ENCODE measurements at regions not wholly inside any gene's neighbourhood (a gene's known extent, or its start where the extent isn't known, plus 50 kb on each side); places are given as distances from the start of the nearest gene placed in this dataset.

GRCh38 chrX:4484266-4484665, 770.8 kb upstream of the PRKX start:
- no peak for DNase-seq
- no peak overlapping the region for H3K27ac Mint-ChIP-seq
- H3K4me1 Mint-ChIP-seq (ENCODE audit: low read depth), result no peaks in the 10 kb centered on the region
- no peaks in the 10 kb centered on the region for H3K36me3 Mint-ChIP-seq (ENCODE audit: low read depth)
- H3K9me3 Mint-ChIP-seq, result peaks cover 11% of the 10 kb centered on the region; the same call in 1 of the 2 replicates
- no peaks in the 10 kb centered on the region for H3K27me3 Mint-ChIP-seq (ENCODE audit: insufficient read depth)
- TF ChIP-seq, protein P1, sequence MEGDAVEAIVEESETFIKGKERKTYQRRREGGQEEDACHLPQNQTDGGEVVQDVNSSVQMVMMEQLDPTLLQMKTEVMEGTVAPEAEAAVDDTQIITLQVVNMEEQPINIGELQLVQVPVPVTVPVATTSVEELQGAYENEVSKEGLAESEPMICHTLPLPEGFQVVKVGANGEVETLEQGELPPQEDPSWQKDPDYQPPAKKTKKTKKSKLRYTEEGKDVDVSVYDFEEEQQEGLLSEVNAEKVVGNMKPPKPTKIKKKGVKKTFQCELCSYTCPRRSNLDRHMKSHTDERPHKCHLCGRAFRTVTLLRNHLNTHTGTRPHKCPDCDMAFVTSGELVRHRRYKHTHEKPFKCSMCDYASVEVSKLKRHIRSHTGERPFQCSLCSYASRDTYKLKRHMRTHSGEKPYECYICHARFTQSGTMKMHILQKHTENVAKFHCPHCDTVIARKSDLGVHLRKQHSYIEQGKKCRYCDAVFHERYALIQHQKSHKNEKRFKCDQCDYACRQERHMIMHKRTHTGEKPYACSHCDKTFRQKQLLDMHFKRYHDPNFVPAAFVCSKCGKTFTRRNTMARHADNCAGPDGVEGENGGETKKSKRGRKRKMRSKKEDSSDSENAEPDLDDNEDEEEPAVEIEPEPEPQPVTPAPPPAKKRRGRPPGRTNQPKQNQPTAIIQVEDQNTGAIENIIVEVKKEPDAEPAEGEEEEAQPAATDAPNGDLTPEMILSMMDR (IDR thresholded peaks at IDR 0.05), result no peak
- no peak overlapping the region for H3K4me3 Mint-ChIP-seq

GRCh38 chrX:4451591-4451990, 738.1 kb upstream of the PRKX start:
- TF ChIP-seq, protein P1 (IDR thresholded peaks at IDR 0.05), result no peak
- Mint-ChIP-seq H3K36me3 (ENCODE audit: low read depth) (no peaks in the 10 kb centered on the region), H3K4me3 (no peak overlapping the region), H3K27ac (no peak overlapping the region), H3K9me3 (peaks cover 30% of the 10 kb centered on the region), H3K27me3 (ENCODE audit: insufficient read depth) (no peaks in the 10 kb centered on the region), H3K4me1 (ENCODE audit: low read depth) (no peaks in the 10 kb centered on the region)
- no peak for DNase-seq

DNA sequence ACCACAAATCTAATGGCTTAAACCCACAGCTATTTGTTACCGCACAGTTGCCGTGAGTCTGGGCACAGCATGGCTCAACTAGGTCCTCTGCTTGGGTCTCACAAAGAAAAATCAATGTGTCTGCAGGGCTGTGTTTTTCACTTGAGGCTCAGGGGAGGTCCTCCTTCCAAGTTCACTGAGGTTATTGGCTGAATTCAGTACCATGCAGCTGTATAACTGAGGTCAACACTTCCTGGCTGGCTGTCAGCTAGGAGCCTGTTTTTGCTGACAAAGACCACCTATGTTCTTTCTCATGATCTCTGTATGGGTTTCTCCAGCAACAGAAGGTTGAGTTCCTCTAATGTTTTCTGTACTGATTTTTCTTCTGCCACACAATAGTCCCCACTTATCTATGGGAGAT, 736.7 kb upstream of the PRKX start:
- DNase-seq, result no peak
- no peaks in the 10 kb centered on the region for H3K36me3 Mint-ChIP-seq (ENCODE audit: low read depth)
- peaks cover 30% of the 10 kb centered on the region for H3K9me3 Mint-ChIP-seq
- no peak overlapping the region for H3K4me3 Mint-ChIP-seq
- no peaks in the 10 kb centered on the region for H3K4me1 Mint-ChIP-seq (ENCODE audit: low read depth)
- H3K27ac Mint-ChIP-seq, result no peak overlapping the region
- H3K27me3 Mint-ChIP-seq (ENCODE audit: insufficient read depth), result no peaks in the 10 kb centered on the region
- TF ChIP-seq, protein P1 (IDR thresholded peaks at IDR 0.05), result no peak

DNA sequence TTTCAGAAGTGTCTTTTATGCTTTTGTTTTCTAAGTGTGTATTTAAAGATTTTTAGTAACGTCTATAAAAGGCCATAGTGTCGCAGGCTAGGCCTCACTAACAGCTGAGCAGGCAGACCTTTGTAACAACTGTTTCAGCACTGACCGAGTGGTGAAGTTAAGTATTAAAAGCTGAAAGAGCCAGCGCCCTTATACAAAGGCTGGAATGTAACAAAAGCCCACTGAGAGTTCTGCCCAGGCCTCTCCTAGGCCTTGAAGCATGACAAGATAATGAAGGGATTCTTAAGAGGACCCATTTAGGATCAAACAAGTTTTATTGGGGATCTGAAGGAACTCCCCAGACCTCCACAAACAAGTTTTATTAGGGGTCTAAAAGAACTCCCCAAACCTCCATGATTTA, 722.5 kb upstream of the PRKX start:
- no peaks in the 10 kb centered on the region for H3K36me3 Mint-ChIP-seq (ENCODE audit: low read depth)
- H3K27me3 Mint-ChIP-seq (ENCODE audit: insufficient read depth), result no peaks in the 10 kb centered on the region
- no peak overlapping the region for H3K27ac Mint-ChIP-seq
- no peak overlapping the region for H3K4me3 Mint-ChIP-seq
- no peaks in the 10 kb centered on the region; the same call in 1 of the 2 replicates for H3K9me3 Mint-ChIP-seq
- H3K4me1 Mint-ChIP-seq (ENCODE audit: low read depth), result no peaks in the 10 kb centered on the region
- DNase-seq, result no peak
- TF ChIP-seq, protein P1 (IDR thresholded peaks at IDR 0.05), result no peak

DNA sequence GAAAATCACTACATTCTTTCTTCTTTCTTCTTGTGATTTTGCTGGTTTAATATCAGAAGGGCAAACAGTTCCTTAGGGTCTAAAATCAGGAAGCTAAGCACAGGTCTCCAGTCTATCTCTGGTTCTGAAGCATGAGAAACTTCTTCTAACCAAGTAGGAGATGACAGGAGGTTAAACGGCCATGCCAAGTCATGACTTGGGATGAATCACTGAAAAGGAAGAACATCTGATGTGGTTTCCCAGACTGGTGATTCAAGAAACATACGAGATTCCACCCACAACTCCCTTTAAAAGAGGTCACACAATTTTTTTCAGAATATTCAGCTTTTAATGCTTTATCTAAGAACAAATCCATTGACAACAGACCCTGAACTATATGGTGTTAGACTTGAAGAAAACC, 684.0 kb upstream of the PRKX start:
- no peak for DNase-seq
- Mint-ChIP-seq H3K9me3 (peaks cover 14% of the 10 kb centered on the region), H3K4me1 (ENCODE audit: low read depth) (no peaks in the 10 kb centered on the region), H3K4me3 (no peak overlapping the region), H3K27me3 (ENCODE audit: insufficient read depth) (no peaks in the 10 kb centered on the region), H3K36me3 (ENCODE audit: low read depth) (no peaks in the 10 kb centered on the region), H3K27ac (no peak overlapping the region)
- TF ChIP-seq, protein P1 (IDR thresholded peaks at IDR 0.05), result no peak

DNA sequence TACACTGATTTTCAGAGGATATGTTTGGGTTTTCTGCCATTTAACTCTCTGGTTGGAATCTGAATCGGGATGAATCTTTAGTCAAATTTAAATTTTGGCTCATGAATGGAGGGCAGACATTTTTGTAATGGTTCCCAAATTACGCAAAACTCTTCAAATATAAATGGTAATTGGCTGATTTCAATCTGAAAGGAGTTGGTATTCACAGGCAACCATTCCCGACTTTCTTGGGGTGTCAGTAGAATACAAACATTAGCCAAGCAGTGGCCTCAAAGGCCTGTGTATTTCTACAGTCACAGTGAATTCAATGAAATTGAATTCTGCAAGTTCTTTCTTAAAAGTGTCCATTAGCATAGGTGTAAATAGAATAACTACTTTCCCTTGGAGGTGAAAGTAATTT, 668.8 kb upstream of the PRKX start:
- DNase-seq, result no peak
- Mint-ChIP-seq H3K27ac (no peak overlapping the region), H3K9me3 (peaks cover 25% of the 10 kb centered on the region), H3K27me3 (ENCODE audit: insufficient read depth) (no peaks in the 10 kb centered on the region), H3K4me1 (ENCODE audit: low read depth) (no peaks in the 10 kb centered on the region), H3K4me3 (no peak overlapping the region), H3K36me3 (ENCODE audit: low read depth) (no peaks in the 10 kb centered on the region)
- TF ChIP-seq, protein P1 (IDR thresholded peaks at IDR 0.05), result no peak
